HG03354 (cell line): ENCODE measurements at regions not wholly inside any gene's neighbourhood (a gene's known extent, or its start where the extent isn't known, plus 50 kb on each side); places are given as distances from the start of the nearest gene placed in this dataset.

Experiments used
- ATAC-seq: cut with Tn5 transposase; IDR thresholded peaks from one replicate; pipeline ENCODE4 v1.9.1; 2021; ENCODE audit warnings: mild to moderate bottlenecking; ENCODE audit not compliant: unreplicated experiment, poor library complexity, severe bottlenecking

- no peak for ATAC-seq
Measured at GRCh38 chr2:45224321-45224992, 215.2 kb upstream of the SIX2 start.

DNA sequence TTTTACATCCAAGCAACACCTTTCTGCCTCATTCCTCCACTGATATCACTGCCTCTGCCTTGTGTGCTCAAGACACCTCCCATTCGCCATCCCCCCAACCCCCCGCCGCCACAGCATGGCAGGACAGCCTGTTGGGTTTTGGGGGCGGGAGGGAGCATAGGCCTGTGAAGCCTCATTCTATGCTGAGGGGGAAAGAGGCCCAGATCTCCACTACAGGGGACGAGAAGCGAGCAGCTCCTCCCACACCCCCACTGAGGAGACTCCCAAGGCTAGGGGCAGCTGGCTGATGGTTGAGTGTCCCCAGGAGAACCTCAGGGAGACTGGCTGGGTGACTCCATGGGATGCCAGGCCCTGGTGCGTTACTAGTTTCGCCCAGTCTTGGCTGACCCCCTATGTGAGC is 214.3 kb upstream of the SIX2 start:
- ATAC-seq, result no peak

DNA sequence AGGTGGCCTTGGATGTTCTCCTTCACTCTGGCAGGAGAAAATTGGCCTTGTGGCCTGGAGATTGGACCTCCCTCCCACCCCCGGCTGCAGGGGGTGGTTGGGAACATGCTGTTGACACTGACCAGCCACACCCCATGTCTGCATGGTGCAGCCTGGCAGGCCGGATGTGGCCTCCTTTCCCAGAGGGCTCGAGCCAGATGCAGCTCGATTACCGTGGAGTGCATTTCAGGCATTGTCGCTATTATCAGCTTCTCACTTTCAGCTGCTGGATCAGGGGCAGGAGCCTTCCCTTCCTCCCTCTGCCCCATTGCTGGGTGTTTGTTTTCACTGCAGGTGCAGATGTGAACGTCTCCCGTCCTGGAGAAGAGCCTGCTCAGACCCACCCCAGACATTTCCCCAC is 211.0 kb upstream of the SIX2 start:
- no peak for ATAC-seq

- no peak for ATAC-seq
Measured at GRCh38 chr2:45218931-45219339, 209.7 kb upstream of the SIX2 start.

DNA sequence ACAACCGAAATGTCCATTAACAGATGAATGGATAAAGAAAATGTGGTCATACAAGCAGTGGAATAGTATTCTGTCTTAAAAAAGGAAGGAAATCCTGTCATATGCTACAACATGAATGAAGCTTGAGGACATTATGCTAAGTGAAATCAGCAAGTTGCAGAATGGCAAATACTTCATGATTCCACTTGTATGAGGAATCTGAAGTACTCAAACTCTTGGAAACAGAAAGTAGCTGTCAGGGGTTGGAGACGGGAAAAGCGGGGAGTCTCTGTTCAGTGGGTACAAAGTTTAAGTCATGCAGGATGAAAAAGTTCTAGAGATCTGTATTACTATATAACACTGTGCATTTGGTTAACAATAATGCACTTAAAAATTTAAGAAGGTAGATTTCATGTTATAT is 209.0 kb upstream of the SIX2 start:
- ATAC-seq, result no peak

GRCh38 chr2:45216118-45216517 is 206.9 kb upstream of the SIX2 start:
- no peak for ATAC-seq

DNA sequence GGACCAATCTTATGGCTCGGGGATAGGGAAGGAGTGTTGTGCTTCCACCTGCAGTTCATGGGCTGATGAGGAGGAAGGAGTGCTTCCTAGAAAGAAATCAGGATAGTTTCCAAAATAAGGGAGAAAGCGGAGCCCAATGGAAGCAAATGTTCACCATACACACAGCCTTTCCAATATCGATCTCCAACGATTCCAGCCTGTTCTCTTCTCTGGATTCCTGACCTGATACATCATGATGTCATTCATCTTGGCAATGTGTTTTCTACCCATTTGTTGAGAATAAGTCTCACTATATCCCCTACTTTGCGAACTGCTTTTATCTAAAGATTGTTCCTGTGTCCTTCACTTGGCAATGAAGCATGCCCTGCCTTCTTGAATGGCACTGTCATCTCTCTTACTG is 205.3 kb upstream of the SIX2 start:
- ATAC-seq, result no peak

DNA sequence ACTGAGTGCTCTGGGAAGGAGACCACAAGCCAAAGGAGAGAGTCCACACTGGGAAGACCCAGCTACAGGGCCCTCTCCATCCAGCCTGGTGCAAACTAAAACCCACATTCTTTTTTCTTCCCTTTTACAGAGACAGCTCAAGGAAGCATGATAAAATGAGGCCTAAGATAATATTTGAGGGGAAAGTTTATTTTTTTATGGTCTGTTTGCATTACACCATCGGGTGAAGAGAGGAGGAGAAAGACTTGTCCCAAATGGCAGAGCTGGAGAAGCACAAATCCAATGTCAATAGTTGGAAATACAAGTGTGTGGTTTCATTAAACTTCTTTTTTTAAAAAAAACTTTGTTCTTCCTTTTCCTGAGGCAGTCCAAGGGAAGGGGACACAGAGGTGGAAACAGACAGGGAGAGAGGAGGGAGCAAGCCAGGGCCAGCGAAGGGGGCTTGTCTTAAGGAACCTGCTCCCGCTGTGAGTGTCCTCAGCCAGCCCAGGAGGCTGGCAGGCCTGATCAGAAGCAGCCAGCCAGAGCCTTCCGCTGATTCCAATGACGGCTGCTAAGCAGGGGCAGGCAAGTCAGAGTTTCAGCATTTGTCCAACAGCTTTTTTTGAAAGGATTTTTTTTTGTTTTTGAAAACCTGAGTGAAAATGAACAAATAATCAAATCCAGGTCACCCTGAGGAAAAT is 203.8 kb upstream of the SIX2 start:
- no peak for ATAC-seq

DNA sequence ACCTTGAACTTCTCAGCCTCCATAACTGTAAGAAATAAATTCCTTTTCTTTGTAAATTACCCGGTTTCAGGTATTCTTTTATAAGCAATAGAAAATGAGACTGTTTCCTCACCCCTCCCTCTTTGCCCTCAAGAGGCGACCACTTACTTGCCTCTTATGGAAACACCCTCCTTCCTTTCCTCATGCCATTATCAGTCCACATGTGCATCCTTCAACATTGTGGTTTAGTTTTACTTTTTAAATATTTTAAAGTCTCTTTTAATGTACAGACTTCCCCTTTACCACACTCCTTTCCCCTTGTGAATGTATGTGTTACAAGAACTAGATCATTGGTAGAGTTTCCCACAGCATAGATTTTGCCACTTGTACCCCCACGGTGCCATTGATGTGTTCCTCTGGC is 202.4 kb upstream of the SIX2 start:
- ATAC-seq, result no peak

- ATAC-seq, result no peak
Measured at GRCh38 chr2:45210462-45211195, 201.4 kb upstream of the SIX2 start.

GRCh38 chr2:45209875-45210274 is 200.6 kb upstream of the SIX2 start:
- ATAC-seq, result no peak

GRCh38 chr2:45209302-45209701 is 200.1 kb upstream of the SIX2 start:
- ATAC-seq, result no peak

- no peak for ATAC-seq
Measured at GRCh38 chr2:45207101-45207500, 197.8 kb upstream of the SIX2 start.

DNA sequence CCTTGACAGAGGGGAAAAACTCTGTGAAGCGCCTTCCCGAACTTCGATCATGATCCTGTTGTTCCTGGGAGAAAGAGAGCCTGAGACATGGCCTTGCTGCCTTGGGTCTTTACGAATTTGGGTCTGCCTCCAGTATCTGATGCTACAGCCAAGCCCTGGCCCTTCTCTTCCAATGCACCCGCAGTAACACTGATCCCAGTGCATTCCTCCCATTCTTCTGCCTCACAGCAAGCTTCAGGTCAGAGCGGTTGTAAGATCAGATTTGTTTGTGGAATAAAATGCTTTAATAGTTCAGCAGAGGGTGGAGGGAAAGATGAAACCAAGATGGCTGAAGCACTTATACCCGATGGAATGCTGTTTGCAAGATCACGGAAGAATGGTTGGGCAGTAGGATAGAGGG is 196.7 kb upstream of the SIX2 start:
- ATAC-seq, result no peak

DNA sequence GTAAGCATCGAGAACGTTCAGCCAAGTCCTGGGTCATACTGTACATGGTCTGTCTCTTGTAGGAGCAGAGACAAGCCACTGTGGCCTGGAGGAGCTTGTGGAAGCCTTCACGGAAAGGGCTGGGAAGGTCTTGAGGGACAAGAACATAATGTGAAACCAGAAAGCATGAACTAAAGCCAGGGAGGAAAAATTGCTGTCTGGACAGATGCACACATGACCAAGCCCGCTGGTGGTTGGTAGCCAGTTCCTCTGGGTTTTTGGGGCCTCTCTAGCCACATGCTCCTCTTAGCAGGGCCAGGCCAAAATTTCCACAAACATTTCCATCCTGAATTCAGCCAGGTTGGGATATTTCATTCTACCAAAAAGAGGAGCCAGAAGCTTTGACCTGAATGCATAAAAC is 196.2 kb upstream of the SIX2 start:
- no peak for ATAC-seq

DNA sequence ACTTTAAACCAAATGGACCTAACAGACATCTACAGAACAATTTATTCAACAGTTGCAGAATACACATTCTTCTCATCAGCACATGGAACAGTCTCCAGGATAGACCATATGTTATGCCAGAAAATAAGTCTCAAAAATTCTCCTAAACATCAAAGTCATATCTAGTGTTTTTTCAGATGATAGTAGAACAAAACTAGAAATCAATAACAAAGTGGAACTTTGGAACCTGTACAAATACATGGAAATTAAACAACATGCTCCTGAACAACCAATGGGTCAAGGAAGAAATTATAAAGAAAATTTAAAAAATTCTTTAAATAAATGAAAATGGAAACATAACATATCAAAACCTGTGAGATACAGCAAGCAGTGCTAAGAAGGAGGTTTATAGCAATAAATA is 194.1 kb upstream of the SIX2 start:
- ATAC-seq, result no peak

GRCh38 chr2:45199973-45200372 is 190.7 kb upstream of the SIX2 start:
- no peak for ATAC-seq

GRCh38 chr2:45195916-45196315 is 186.7 kb upstream of the SIX2 start:
- no peak for ATAC-seq

DNA sequence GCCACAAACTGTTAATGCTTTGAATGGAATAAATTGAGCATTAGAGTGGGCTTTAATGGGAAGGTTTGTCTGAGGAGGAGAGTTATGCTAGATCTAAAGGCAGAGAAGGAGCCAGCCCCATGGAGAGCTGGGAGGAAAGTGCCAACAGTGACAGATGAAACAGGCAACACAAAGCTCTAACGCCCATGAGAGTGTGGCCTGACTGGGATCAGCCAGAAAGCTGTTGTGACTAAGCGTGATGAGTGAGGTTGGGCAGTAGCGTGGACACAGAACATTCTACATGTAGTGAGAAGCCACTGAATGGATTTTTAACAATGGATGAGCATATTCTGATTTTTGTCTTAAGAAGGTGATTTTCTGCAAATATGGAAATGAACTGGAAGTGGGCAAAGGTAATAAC is 185.3 kb upstream of the SIX2 start:
- ATAC-seq, result no peak

- no peak for ATAC-seq
Measured at GRCh38 chr2:45193581-45193980, 184.3 kb upstream of the SIX2 start.

GRCh38 chr2:45192991-45193390 is 183.7 kb upstream of the SIX2 start:
- ATAC-seq, result no peak
